Fibroblast of lung (primary cell): ENCODE measurements at regions not wholly inside any gene's neighbourhood (a gene's known extent, or its start where the extent isn't known, plus 50 kb on each side); places are given as distances from the start of the nearest gene placed in this dataset.

Experiments used
- DNase-seq, 2 donors: peaks; one replicate each; pipeline versions ENCODE4 v3.0.0 to v3.0.0-alpha.2; 2010; ENCODE audit warnings: low read depth in 2 of 2
- H2AFZ ChIP-seq: 2 replicates; pipeline ENCODE4 v1.5.1; 2012; ENCODE audit warnings: low read length, control low read depth, inconsistent platforms
- H3K27ac ChIP-seq: 2 replicates; pipeline ENCODE4 v1.5.1; 2011; ENCODE audit warnings: low read length, control low read depth; ENCODE audit not compliant: insufficient read depth
- H3K27me3 ChIP-seq: 2 replicates; pipeline ENCODE4 v1.5.1; 2011; ENCODE audit warnings: mild to moderate bottlenecking, low read length; ENCODE audit not compliant: control insufficient read depth, insufficient read depth
- H3K36me3 ChIP-seq: 2 replicates; pipeline ENCODE4 v1.5.1; 2011; ENCODE audit warnings: low read length; ENCODE audit not compliant: control insufficient read depth, insufficient read depth
- H3K4me1 ChIP-seq: 2 replicates; pipeline ENCODE4 v1.5.1; 2011; ENCODE audit warnings: low read length; ENCODE audit not compliant: control insufficient read depth, insufficient read depth; ENCODE audit errors: extremely low read depth
- H3K4me2 ChIP-seq: 2 replicates; pipeline ENCODE4 v1.5.1; 2011; ENCODE audit warnings: low read length, control low read depth; ENCODE audit not compliant: insufficient read depth; ENCODE audit errors: extremely low read depth
- H3K4me3 ChIP-seq, 4 experiments: fragments of 200-600 bp in 1 of 4; sonication (generic) in 1 of 4; replicated peaks in 1 of 4; 2 replicates each; pipeline ENCODE4 v1.5.1; 2011 to 2016; ENCODE audit warnings: low read length in 4 of 4, low read depth in 3 of 4, mild to moderate bottlenecking in 3 of 4, control low read depth in 2 of 4, inconsistent platforms in 1 of 4, mixed read lengths in 1 of 4; ENCODE audit not compliant: insufficient read depth in 1 of 4; ENCODE audit errors: control extremely low read depth in 1 of 4
- H3K79me2 ChIP-seq: 2 replicates; pipeline ENCODE4 v1.5.1; 2012; ENCODE audit warnings: mild to moderate bottlenecking, low read length, inconsistent platforms; ENCODE audit not compliant: control insufficient read depth, insufficient read depth
- H3K9ac ChIP-seq: 2 replicates; pipeline ENCODE4 v1.5.1; 2011; ENCODE audit warnings: mild to moderate bottlenecking, low read length, control low read depth; ENCODE audit not compliant: insufficient read depth
- H3K9me3 ChIP-seq: 2 replicates; pipeline ENCODE4 v1.5.1; 2012; ENCODE audit warnings: low read depth, low read length; ENCODE audit not compliant: control insufficient read depth, insufficient read depth
- H4K20me1 ChIP-seq: 2 replicates; pipeline ENCODE4 v1.5.1; 2011; ENCODE audit warnings: low read length; ENCODE audit not compliant: control insufficient read depth, insufficient read depth; ENCODE audit errors: extremely low read depth
- EZH2 ChIP-seq: IDR thresholded peaks from 2 replicates; pipeline ENCODE4 v1.5.1; 2012; ENCODE audit warnings: low read length, control low read depth, mild to moderate bottlenecking; ENCODE audit errors: missing control alignments
- TF ChIP-seq, protein P1 (sequence below), 2 donors: IDR thresholded peaks in 1 of 2; conservative IDR thresholded peaks in 1 of 2; 1 replicate in 1 of 2; 2 replicates in 1 of 2; pipeline ENCODE4 v1.5.1; 2011 to 2012; ENCODE audit warnings: low read length in 2 of 2, control low read depth in 1 of 2, inconsistent platforms in 1 of 2, low read depth in 1 of 2, mild to moderate bottlenecking in 1 of 2

DNA sequence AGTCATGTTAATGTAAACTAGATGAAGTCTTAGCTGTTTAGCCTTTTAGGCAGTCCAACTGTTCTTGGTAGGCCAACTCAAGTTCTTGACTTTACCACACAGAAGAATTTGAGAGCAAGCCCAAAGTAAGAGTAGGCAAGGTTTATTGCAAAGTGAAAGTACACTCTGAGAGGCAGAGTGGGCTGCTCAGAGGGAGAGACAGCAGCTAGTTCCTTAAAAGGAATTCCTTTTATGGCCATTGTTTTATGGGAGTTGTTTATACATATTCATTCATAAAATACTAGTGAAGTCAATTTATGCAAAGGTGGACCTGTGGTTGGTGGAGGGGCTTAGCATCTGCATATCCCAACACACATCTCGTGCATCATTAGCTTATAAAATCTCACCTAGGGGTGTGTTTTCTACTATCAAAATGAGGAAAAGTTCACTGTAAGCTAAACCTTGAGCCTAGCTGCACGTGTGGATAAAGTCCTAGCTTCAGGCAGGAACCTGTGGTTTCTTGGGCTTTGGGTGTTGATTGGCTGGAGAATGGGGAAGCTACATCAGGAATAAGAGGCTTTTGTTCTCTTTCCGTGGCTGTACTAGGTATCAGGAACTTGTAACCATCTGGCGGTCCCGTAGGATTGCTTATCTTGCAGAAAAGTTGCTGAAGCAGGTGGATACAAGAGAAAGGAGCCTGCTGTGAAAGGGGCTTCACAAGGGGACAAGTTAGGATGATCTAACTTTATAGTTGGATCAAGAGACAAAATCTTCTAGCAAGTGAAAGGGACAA is 110.4 kb upstream of the GULP1 start:
- H3K9ac ChIP-seq: no peak overlapping the region
- H3K4me3 ChIP-seq: no peak overlapping the region
- peak overlapping the region; percentile 20 for H3K4me2 ChIP-seq
- no peaks in the 10 kb centered on the region for H3K4me1 ChIP-seq
- H4K20me1 ChIP-seq: no peaks in the 10 kb centered on the region
- H2AFZ ChIP-seq: peak overlapping the region; percentile 63
- H3K36me3 ChIP-seq: no peaks in the 10 kb centered on the region
- DNase-seq: peak in 1 of 2 donors; percentile 10
- no peak overlapping the region for H3K27ac ChIP-seq
- no peaks in the 10 kb centered on the region for H3K9me3 ChIP-seq
- no peak for TF ChIP-seq EZH2
- TF ChIP-seq, protein P1, sequence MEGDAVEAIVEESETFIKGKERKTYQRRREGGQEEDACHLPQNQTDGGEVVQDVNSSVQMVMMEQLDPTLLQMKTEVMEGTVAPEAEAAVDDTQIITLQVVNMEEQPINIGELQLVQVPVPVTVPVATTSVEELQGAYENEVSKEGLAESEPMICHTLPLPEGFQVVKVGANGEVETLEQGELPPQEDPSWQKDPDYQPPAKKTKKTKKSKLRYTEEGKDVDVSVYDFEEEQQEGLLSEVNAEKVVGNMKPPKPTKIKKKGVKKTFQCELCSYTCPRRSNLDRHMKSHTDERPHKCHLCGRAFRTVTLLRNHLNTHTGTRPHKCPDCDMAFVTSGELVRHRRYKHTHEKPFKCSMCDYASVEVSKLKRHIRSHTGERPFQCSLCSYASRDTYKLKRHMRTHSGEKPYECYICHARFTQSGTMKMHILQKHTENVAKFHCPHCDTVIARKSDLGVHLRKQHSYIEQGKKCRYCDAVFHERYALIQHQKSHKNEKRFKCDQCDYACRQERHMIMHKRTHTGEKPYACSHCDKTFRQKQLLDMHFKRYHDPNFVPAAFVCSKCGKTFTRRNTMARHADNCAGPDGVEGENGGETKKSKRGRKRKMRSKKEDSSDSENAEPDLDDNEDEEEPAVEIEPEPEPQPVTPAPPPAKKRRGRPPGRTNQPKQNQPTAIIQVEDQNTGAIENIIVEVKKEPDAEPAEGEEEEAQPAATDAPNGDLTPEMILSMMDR (conservative IDR thresholded peaks at IDR 0.05 in 1 of 2, IDR thresholded peaks at IDR 0.05 in 1 of 2; ENCODE audit: low read depth in 1 of 2, low read length in 2 of 2): no peak
- no peaks in the 10 kb centered on the region for H3K27me3 ChIP-seq
- H3K79me2 ChIP-seq: no peaks in the 10 kb centered on the region

DNA sequence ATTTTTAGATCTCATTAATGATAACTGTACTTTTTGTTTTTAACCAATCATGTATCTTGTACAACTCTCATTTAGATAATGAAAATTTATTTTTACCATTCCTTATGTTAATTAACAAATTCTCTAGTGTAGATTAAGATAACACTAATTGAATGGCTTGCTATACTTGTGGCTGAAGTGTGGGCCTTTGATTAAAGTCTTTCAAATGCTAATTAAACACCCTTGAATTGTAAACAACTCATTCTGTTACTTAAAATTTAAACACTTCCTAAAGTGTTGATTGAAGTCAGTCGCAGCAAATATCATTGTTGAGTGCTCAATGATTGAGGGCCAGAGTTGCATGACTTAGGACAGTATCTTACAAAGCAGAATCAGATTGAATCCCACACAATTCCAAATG is 109.8 kb upstream of the GULP1 start:
- Histone ChIP-seq H3K4me2 (no peak overlapping the region), H3K27me3 (no peaks in the 10 kb centered on the region), H3K27ac (no peak overlapping the region), H3K36me3 (no peaks in the 10 kb centered on the region), H2AFZ (no peak overlapping the region), H3K9me3 (no peaks in the 10 kb centered on the region), H3K4me1 (no peaks in the 10 kb centered on the region), H4K20me1 (no peaks in the 10 kb centered on the region), H3K4me3 (no peak overlapping the region), H3K79me2 (no peaks in the 10 kb centered on the region), H3K9ac (no peak overlapping the region)
- TF ChIP-seq, protein P1 (conservative IDR thresholded peaks at IDR 0.05 in 1 of 2, IDR thresholded peaks at IDR 0.05 in 1 of 2; ENCODE audit: low read depth in 1 of 2, low read length in 2 of 2): no peak
- TF ChIP-seq EZH2: no peak
- DNase-seq: no peak

DNA sequence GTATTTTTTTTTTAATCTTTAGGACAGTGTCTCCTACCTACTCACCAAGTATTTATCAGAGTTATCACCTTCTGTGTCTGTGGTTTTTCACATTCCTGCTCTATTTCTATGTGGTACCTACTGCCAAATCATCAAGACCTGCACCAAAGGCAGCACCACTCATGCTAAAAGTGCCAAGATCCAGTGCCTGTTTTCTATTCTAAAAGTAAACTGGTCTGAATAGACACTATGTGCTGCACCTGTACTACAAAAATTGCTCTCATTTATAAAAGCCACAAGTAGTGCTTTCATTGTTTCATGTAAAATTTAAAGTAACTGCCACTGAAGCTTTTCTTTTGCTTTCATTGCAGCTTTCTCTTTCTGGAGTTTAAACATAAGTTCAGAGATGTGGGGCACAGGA is 103.9 kb upstream of the GULP1 start:
- Histone ChIP-seq H3K27me3 (no peaks in the 10 kb centered on the region), H3K9ac (no peak overlapping the region), H3K9me3 (no peaks in the 10 kb centered on the region), H3K4me2 (no peak overlapping the region), H3K4me3 (no peak overlapping the region), H3K4me1 (no peaks in the 10 kb centered on the region), H3K36me3 (no peaks in the 10 kb centered on the region), H2AFZ (no peak overlapping the region), H4K20me1 (no peaks in the 10 kb centered on the region), H3K27ac (no peak overlapping the region), H3K79me2 (no peaks in the 10 kb centered on the region)
- no peak for DNase-seq
- no peak for TF ChIP-seq EZH2
- TF ChIP-seq, protein P1 (conservative IDR thresholded peaks at IDR 0.05 in 1 of 2, IDR thresholded peaks at IDR 0.05 in 1 of 2; ENCODE audit: low read depth in 1 of 2, low read length in 2 of 2): no peak
